OCI-LY7 (cell line): ENCODE measurements at regions not wholly inside any gene's neighbourhood (a gene's known extent, or its start where the extent isn't known, plus 50 kb on each side); places are given as distances from the start of the nearest gene placed in this dataset.

Experiments
- BruUV-seq: library from RNA; stranded (reverse); fragments of 400-500 nt; replicated peaks from 2 replicates; lab custom pipeline; 2021; lab: Mats Ljungman, UMichigan
- CTCF ChIA-PET: fragments of 300-600 bp; sonication (Branson Sonifier 250); formaldehyde crosslinking; loops from one replicate; lab custom pipeline; 2022; ENCODE audit warnings: antibody characterized with exemption; ENCODE audit not compliant: unreplicated experiment; lab: Charles Lee
- POLR2A ChIA-PET: fragments of 300-600 bp; sonication (Branson Sonifier 250); formaldehyde crosslinking; loops from one replicate; lab custom pipeline; 2022; ENCODE audit warnings: antibody characterized with exemption; lab: Charles Lee
- DNase-seq: peaks from one replicate; pipeline ENCODE4 v3.0.0-alpha.2; 2015; ENCODE audit warnings: low spot score
- H2AFZ ChIP-seq: fragments of 200-600 bp; sonication (generic), shearing (Covaris generic); 2 replicates; pipeline ENCODE4 v1.6.1; 2014; ENCODE audit warnings: mild to moderate bottlenecking, antibody characterized with exemption, low read length, moderate library complexity
- H3K27ac ChIP-seq: fragments of 200-600 bp; sonication (generic); 2 replicates; pipeline ENCODE4 v1.5.1; 2014; ENCODE audit warnings: mixed run types, low read depth, mild to moderate bottlenecking, moderate library complexity, low read length, inconsistent platforms; ENCODE audit not compliant: poor library complexity, severe bottlenecking
- H3K36me3 ChIP-seq: fragments of 200-600 bp; sonication (generic); 2 replicates; pipeline ENCODE4 v1.6.1; 2014; ENCODE audit warnings: mild to moderate bottlenecking, antibody characterized with exemption, low read length, moderate library complexity, mixed read lengths; ENCODE audit not compliant: insufficient read depth
- H3K4me1 ChIP-seq: fragments of 200-600 bp; sonication (generic); 2 replicates; pipeline ENCODE4 v1.5.1; 2014; ENCODE audit warnings: mild to moderate bottlenecking, low read length; ENCODE audit not compliant: insufficient read depth, poor library complexity, severe bottlenecking
- H3K4me2 ChIP-seq: fragments of 200-600 bp; sonication (generic); 2 replicates; pipeline ENCODE4 v1.6.1; 2014; ENCODE audit warnings: mild to moderate bottlenecking, low read length
- H3K4me3 ChIP-seq: fragments of 200-600 bp; sonication (generic); 2 replicates; pipeline ENCODE4 v1.5.1; 2014; ENCODE audit warnings: mild to moderate bottlenecking, low read depth, low read length; ENCODE audit not compliant: poor library complexity, severe bottlenecking
- H3K79me2 ChIP-seq: fragments of 200-600 bp; sonication (generic); 2 replicates; pipeline ENCODE4 v1.6.1; 2016; ENCODE audit warnings: low read depth, mild to moderate bottlenecking, low read length, moderate library complexity, mixed read lengths; ENCODE audit not compliant: insufficient read depth
- H3K9me2 ChIP-seq: fragments of 200-600 bp; sonication (generic); 2 replicates; pipeline ENCODE4 v1.6.1; 2016; ENCODE audit warnings: mild to moderate bottlenecking, low read length, mixed read lengths; ENCODE audit not compliant: insufficient read depth
- H3K9me3 ChIP-seq: fragments of 200-600 bp; sonication (generic); 2 replicates; pipeline ENCODE4 v1.6.1; 2014; ENCODE audit warnings: mild to moderate bottlenecking, mixed run types, low read length, mixed read lengths
- H4K20me1 ChIP-seq: fragments of 200-600 bp; sonication (generic); 2 replicates; pipeline ENCODE4 v1.6.1; 2014; ENCODE audit warnings: mild to moderate bottlenecking, antibody characterized with exemption, low read length, moderate library complexity, mixed read lengths; ENCODE audit not compliant: insufficient read depth
- CTCF ChIP-seq: fragments of 200-600 bp; sonication (generic); conservative IDR thresholded peaks from 2 replicates; pipeline ENCODE4 v1.5.1; 2014; ENCODE audit warnings: mild to moderate bottlenecking, antibody characterized with exemption, low read length, moderate library complexity, mixed read lengths
- EZH2phosphoT487 ChIP-seq: fragments of 200-600 bp; sonication (generic); IDR thresholded peaks from 2 replicates; pipeline ENCODE4 v1.6.1; 2018; ENCODE audit warnings: low read depth, borderline replicate concordance, mild to moderate bottlenecking, mixed run types, antibody characterized with exemption, low read length, moderate library complexity, mixed read lengths
- intact Hi-C: fragments of 100-400 bp; cut with micrococcal nuclease; formaldehyde crosslinking; loops from one replicate; pipeline ENCODE4 v1.10.0; 2022; ENCODE audit not compliant: unreplicated experiment

GRCh38 chr4:125760201-125760819, 445.6 kb downstream of the FAT4 start:
- CTCF ChIA-PET = no interaction called here
- H3K4me2 ChIP-seq = no peak overlapping the region

GRCh38 chr4:125760956-125761355, 446.2 kb downstream of the FAT4 start:
- H3K4me1 ChIP-seq = no peaks in the 10 kb centered on the region
- no peaks in the 10 kb centered on the region for H3K9me2 ChIP-seq
- DNase-seq = no peak
- CTCF ChIA-PET = no interaction called here
- no peak overlapping the region for H2AFZ ChIP-seq
- no TSS peak for BruUV-seq
- TF ChIP-seq CTCF (no peak), EZH2phosphoT487 (no peak)
- H3K79me2 ChIP-seq = no peaks in the 10 kb centered on the region
- no peaks in the 10 kb centered on the region for H3K9me3 ChIP-seq
- H4K20me1 ChIP-seq = no peaks in the 10 kb centered on the region
- no peaks in the 10 kb centered on the region for H3K36me3 ChIP-seq
- no peak overlapping the region for H3K27ac ChIP-seq
- intact Hi-C loops = no loop called here
- POLR2A ChIA-PET = no interaction called here
- H3K4me2 ChIP-seq = no peak overlapping the region
- no peak overlapping the region for H3K4me3 ChIP-seq

More at GRCh38 chr4:125760201-125760819, 445.6 kb downstream of the FAT4 start:
- Histone ChIP-seq H3K36me3 (no peaks in the 10 kb centered on the region), H3K4me1 (no peaks in the 10 kb centered on the region), H3K4me3 (no peak overlapping the region), H4K20me1 (no peaks in the 10 kb centered on the region), H3K79me2 (no peaks in the 10 kb centered on the region), H3K27ac (no peak overlapping the region), H2AFZ (no peak overlapping the region), H3K9me2 (no peaks in the 10 kb centered on the region), H3K9me3 (no peaks in the 10 kb centered on the region)
- intact Hi-C loops = no loop called here
- POLR2A ChIA-PET = no interaction called here
- no TSS peak for BruUV-seq
- DNase-seq = no peak
- no peak for TF ChIP-seq CTCF
- no peak for TF ChIP-seq EZH2phosphoT487

GRCh38 chr4:125762537-125762936, 447.8 kb downstream of the FAT4 start:
- Histone ChIP-seq H2AFZ (no peak overlapping the region), H3K4me3 (no peak overlapping the region), H3K27ac (no peak overlapping the region), H3K9me2 (no peaks in the 10 kb centered on the region), H3K9me3 (no peaks in the 10 kb centered on the region), H4K20me1 (no peaks in the 10 kb centered on the region), H3K36me3 (no peaks in the 10 kb centered on the region), H3K79me2 (no peaks in the 10 kb centered on the region), H3K4me2 (no peak overlapping the region), H3K4me1 (no peaks in the 10 kb centered on the region)
- CTCF ChIA-PET = no interaction called here
- intact Hi-C loops = no loop called here
- no peak for DNase-seq
- TF ChIP-seq CTCF (no peak), EZH2phosphoT487 (no peak)
- no TSS peak for BruUV-seq
- POLR2A ChIA-PET = no interaction called here
